ENCODE measurements at regions not wholly inside any gene's neighbourhood (a gene's known extent, or its start where the extent isn't known, plus 50 kb on each side); places are given as distances from the start of the nearest gene placed in this dataset.
"Not testable (repeated sequence)": the region's sequence is repeated elsewhere in the genome, so short reads cannot be mapped to it uniquely, and the experiment has no call there.

DNA sequence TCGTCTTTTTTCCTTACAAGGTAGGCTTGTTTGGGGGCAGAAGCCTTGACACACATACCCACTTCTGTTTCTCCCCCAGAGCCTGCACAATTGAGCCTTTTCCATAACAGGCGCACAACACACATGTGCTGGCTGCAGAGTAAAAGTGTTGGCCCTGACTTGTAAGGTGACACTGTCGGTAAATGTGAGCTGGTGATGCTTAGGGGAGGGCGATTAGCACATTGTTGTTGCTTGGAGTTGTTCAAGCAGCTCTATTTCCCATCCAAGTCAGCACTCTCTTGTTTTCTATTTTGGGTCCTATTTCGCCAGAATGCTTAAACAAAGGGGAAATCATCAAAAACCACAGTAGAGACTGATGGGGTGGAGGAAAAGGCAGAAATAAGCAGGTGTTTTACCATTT, 51.9 kb upstream of the PTPRJ start:
- TF ChIP-seq EP300 (IDR thresholded peaks at IDR 0.05) = no peak
- TF ChIP-seq POLR2A (IDR thresholded peaks at IDR 0.05) = no peak
- no peak for TF ChIP-seq CTCF (IDR thresholded peaks at IDR 0.05)
- TF ChIP-seq POLR2AphosphoS5 (IDR thresholded peaks at IDR 0.05) = no peak
- WGBS = 74% methylated on average over 5 of the region's 5 CpGs
- Histone ChIP-seq H3K27ac (no peak overlapping the region), H3K4me1 (peaks cover 13% of the 10 kb centered on the region), H3K4me3 (no peak overlapping the region), H3K9me3 (no peaks in the 10 kb centered on the region), H3K36me3 (no peaks in the 10 kb centered on the region), H3K27me3 (no peaks in the 10 kb centered on the region)
- no peak for DNase-seq (ENCODE audit: low spot score in 2 of 2)

DNA sequence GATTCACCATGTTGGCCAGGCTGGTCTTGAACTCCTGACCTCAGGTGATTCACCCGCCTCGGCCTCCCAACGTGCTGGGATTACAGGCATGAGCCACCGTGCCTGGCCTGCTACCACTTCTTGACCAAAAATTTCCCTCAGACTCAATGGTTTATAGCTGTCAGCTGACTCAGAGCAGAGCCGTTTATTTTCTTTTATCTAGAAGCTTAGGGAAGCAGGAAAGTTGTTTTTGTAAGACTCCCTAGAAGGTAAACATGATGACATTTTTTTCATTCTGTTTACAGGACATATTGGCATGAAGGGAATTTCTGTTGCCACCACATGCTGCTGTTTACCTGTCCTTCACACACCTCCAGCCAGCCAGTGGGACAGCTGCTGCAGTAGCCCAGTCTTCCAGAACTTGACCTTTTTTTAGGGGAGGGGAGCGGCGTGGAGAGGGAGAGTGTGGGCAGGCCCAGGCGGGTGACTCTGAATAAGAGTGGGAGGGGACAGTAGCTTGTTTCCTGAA, 56.1 kb upstream of the PTPRJ start:
- Histone ChIP-seq H3K27ac (peak overlapping the region; percentile 41), H3K36me3 (no peaks in the 10 kb centered on the region), H3K9me3 (no peaks in the 10 kb centered on the region), H3K4me3 (no peak overlapping the region), H3K4me1 (peaks cover 14% of the 10 kb centered on the region), H3K27me3 (no peaks in the 10 kb centered on the region)
- no peak for DNase-seq (ENCODE audit: low spot score in 2 of 2)
- 33% methylated on average over 8 of the region's 8 CpGs for WGBS
- TF ChIP-seq POLR2AphosphoS5 (IDR thresholded peaks at IDR 0.05) = no peak

- peaks cover 20% of the 10 kb centered on the region for H3K4me1 ChIP-seq
- H3K4me3 ChIP-seq = no peak overlapping the region
- H3K27ac ChIP-seq = peak overlapping the region; percentile 41
- no peak for DNase-seq (ENCODE audit: low spot score in 2 of 2)
- no peaks in the 10 kb centered on the region for H3K9me3 ChIP-seq
- TF ChIP-seq POLR2A (IDR thresholded peaks at IDR 0.05) (no peak), CTCF (IDR thresholded peaks at IDR 0.05) (no peak), POLR2AphosphoS5 (IDR thresholded peaks at IDR 0.05) (no peak), EP300 (IDR thresholded peaks at IDR 0.05) (no peak)
- 29% methylated on average over 4 of the region's 4 CpGs for WGBS
- H3K36me3 ChIP-seq = no peaks in the 10 kb centered on the region
- H3K27me3 ChIP-seq = no peaks in the 10 kb centered on the region
Measured at GRCh38 chr11:47923667-47924066, 56.7 kb upstream of the PTPRJ start.

- WGBS = 80% methylated on average over 6 of the region's 6 CpGs
- H3K4me1 ChIP-seq = peaks cover 40% of the 10 kb centered on the region
- not testable (repeated sequence) for H3K27ac ChIP-seq
Measured at GRCh38 chr11:47921080-47921555, 59.2 kb upstream of the PTPRJ start.

DNA sequence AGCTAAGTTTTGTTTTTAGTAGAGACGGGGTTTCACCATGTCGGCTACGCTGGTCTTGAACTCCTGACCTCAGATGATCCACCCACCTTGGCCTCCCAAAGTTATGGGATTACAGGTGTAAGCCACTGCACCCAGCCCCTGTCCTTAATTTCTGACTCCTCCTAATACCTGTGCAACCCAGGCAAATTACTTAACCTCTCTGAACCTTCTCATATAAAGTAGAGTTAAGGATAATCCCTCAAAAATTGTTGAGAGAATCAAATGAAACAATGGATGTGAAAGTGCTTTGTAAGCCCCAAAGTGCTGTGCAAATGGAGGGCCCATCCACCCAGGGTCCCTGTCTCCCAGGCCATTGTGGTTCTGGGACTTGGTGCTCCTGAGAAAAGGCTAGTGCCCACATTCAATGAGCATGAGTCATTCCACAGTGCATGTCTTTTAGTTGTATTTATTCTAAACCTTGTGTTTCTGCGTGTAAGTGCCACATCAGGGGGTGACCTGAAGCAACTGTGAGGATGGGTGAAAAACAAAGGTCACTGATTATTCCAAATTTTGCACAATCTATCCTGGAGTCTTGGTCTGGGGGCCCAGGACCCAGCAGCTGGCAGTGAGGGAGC, 61.4 kb upstream of the PTPRJ start:
- no peak for DNase-seq (ENCODE audit: low spot score in 2 of 2)
- Histone ChIP-seq H3K27me3 (no peaks in the 10 kb centered on the region), H3K4me3 (no peak overlapping the region), H3K9me3 (no peaks in the 10 kb centered on the region), H3K27ac (no peak overlapping the region), H3K36me3 (no peaks in the 10 kb centered on the region), H3K4me1 (peaks cover 47% of the 10 kb centered on the region)
- TF ChIP-seq CTCF (IDR thresholded peaks at IDR 0.05) (no peak), POLR2AphosphoS5 (IDR thresholded peaks at IDR 0.05) (no peak), EP300 (IDR thresholded peaks at IDR 0.05) (no peak), POLR2A (IDR thresholded peaks at IDR 0.05) (no peak)
- 75% methylated on average over 4 of the region's 4 CpGs for WGBS

More at GRCh38 chr11:47921080-47921555, 59.2 kb upstream of the PTPRJ start:
- not testable (repeated sequence) for H3K36me3 ChIP-seq; H3K9me3 ChIP-seq; H3K27me3 ChIP-seq; DNase-seq (ENCODE audit: low spot score in 2 of 2); H3K4me3 ChIP-seq

GRCh38 chr11:47918370-47918690, 62.0 kb upstream of the PTPRJ start:
- Histone ChIP-seq H3K36me3 (no peaks in the 10 kb centered on the region), H3K27me3 (no peaks in the 10 kb centered on the region), H3K27ac (peak overlapping the region; percentile 64), H3K4me1 (peaks cover 41% of the 10 kb centered on the region), H3K9me3 (no peaks in the 10 kb centered on the region), H3K4me3 (no peak overlapping the region)
- no peak for TF ChIP-seq CTCF (IDR thresholded peaks at IDR 0.05)
- TF ChIP-seq POLR2A (IDR thresholded peaks at IDR 0.05) = no peak
- TF ChIP-seq POLR2AphosphoS5 (IDR thresholded peaks at IDR 0.05) = no peak
- TF ChIP-seq EP300 (IDR thresholded peaks at IDR 0.05) = no peak
- no peak for DNase-seq (ENCODE audit: low spot score in 2 of 2)
- 48% methylated on average over 3 of the region's 3 CpGs for WGBS
